Epithelial cell of proximal tubule (primary cell): ENCODE measurements at regions not wholly inside any gene's neighbourhood (a gene's known extent, or its start where the extent isn't known, plus 50 kb on each side); places are given as distances from the start of the nearest gene placed in this dataset.
A peak's percentile ranks its signal among the peaks of the same experiment; 100 is the strongest.

Experiments used
- DNase-seq: peaks from one replicate; pipeline ENCODE4 v3.0.0-alpha.2; 2011; ENCODE audit warnings: low read depth
- H3K4me3 ChIP-seq: 2 replicates; pipeline ENCODE4 v1.5.1; 2011; ENCODE audit warnings: low read depth, mild to moderate bottlenecking, low read length
- TF ChIP-seq, protein P1 (sequence below): conservative IDR thresholded peaks from 2 replicates; pipeline ENCODE4 v1.5.1; 2012; ENCODE audit warnings: low read depth, mild to moderate bottlenecking, low read length

- DNase-seq, result peak; percentile 73
- no peak overlapping the region for H3K4me3 ChIP-seq
- TF ChIP-seq, protein P1, sequence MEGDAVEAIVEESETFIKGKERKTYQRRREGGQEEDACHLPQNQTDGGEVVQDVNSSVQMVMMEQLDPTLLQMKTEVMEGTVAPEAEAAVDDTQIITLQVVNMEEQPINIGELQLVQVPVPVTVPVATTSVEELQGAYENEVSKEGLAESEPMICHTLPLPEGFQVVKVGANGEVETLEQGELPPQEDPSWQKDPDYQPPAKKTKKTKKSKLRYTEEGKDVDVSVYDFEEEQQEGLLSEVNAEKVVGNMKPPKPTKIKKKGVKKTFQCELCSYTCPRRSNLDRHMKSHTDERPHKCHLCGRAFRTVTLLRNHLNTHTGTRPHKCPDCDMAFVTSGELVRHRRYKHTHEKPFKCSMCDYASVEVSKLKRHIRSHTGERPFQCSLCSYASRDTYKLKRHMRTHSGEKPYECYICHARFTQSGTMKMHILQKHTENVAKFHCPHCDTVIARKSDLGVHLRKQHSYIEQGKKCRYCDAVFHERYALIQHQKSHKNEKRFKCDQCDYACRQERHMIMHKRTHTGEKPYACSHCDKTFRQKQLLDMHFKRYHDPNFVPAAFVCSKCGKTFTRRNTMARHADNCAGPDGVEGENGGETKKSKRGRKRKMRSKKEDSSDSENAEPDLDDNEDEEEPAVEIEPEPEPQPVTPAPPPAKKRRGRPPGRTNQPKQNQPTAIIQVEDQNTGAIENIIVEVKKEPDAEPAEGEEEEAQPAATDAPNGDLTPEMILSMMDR, result no peak
These were observed 337.5 kb downstream of the ZNF608 start for GRCh38 chr5:124408738-124409453.

DNA sequence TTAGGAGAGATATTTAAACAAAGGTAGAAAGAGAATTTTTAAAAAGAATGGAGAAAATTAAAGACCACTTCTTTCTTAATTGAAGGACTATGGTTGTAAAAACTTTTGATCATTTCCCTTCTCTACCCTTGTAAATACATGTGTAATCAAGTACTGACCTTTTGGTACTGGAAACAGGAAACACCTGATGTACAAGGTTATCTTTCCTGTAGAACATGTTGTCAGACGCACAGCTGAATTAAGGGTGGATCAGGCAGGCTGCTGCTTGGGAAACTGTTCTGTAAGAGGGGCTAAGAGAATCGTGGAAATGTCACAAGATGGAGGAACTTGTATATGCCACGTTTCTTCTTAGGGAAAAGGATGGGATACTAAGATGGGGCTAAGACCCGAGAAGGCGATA, 341.6 kb downstream of the ZNF608 start:
- TF ChIP-seq, protein P1, result no peak
- no peak overlapping the region for H3K4me3 ChIP-seq
- DNase-seq, result no peak

- no peak for DNase-seq
- H3K4me3 ChIP-seq, result no peak overlapping the region
- TF ChIP-seq, protein P1, result no peak
These were observed 343.2 kb downstream of the ZNF608 start for GRCh38 chr5:124403281-124403680.

GRCh38 chr5:124402144-124402581, 344.3 kb downstream of the ZNF608 start:
- peak; percentile 48 for DNase-seq
- no peak overlapping the region for H3K4me3 ChIP-seq
- TF ChIP-seq, protein P1, result no peak

DNA sequence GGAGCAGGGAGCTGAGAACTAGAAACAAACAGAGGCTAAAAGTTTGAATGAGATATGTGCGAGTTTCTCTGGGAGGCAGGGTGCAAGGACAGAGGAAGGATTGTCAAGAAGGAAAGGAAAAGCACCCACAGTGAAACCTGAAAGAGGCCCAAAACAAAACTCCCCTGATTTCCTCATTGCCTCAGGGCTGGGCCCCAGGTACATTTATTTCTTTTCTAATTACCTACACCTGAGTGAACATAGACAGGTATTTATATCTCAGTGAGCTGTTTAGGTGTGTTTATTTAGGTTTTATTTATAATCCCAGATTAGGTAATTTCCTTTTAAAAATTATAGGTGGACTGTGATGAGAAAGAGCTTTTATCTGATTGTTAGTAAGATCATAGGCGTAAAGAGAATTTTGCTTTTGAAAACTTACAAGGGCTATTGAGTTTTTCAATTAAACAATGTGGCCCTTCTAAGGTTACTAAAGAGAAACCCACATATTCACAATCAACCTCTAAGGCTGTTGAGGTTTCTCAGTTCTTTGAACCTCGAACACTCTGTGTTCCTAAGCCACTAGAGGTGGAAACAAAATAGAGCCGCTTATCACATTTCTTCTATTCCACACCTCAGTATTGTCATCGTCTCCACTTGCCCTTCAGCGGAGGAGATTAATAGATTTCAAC, 344.8 kb downstream of the ZNF608 start:
- DNase-seq, result no peak
- TF ChIP-seq, protein P1, result no peak
- no peak overlapping the region for H3K4me3 ChIP-seq

DNA sequence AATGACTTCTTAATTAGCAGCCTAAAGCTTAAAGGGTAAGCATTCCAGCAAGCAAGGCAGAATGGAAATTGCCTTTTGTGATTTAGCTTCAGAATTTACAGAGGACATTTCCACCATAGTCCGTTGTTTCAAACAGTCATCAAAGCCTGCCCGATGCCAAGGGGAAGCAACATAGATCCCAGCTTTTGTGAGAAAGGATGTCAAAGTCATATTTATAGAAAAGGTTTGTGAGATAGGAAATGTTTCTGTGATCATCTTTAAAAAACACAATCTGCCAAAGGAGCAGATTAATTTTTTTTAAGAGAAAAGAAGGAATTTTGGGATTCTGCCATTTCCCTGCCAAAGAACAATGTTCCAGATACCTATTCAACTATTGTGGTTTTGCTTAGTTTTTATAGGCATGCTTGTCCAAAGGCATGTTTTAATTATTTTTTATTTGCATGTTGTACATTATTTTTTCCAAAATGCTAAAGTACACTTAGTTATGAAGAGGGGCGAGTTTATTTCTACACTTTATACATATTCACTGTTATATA, 346.9 kb downstream of the ZNF608 start:
- DNase-seq, result no peak
- H3K4me3 ChIP-seq, result no peak overlapping the region
- TF ChIP-seq, protein P1, result no peak
